CD4-positive, alpha-beta memory T cell (primary cell): ENCODE measurements at regions not wholly inside any gene's neighbourhood (a gene's known extent, or its start where the extent isn't known, plus 50 kb on each side); places are given as distances from the start of the nearest gene placed in this dataset.

Source experiments
- CTCF ChIA-PET: fragments of 350-600 bp; sonication (Branson Sonifier 250); formaldehyde crosslinking; loops from one replicate; lab custom pipeline; 2021; ENCODE audit warnings: inconsistent platforms; ENCODE audit not compliant: partially characterized antibody; lab: Charles Lee
- POLR2A ChIA-PET: fragments of 350-600 bp; sonication (Branson Sonifier 250); formaldehyde crosslinking; loops from one replicate; lab custom pipeline; 2021; ENCODE audit not compliant: partially characterized antibody; lab: Charles Lee
- DNase-seq, 5 donors: peaks; one replicate each; pipeline versions ENCODE4 v3.0.0 to v3.0.0-alpha.2; 2020 to 2022; ENCODE audit warnings: mixed read lengths in 1 of 5
- H3K27ac ChIP-seq: one replicate; pipeline ENCODE4 v1.7.0; 2013; ENCODE audit warnings: low read depth, low read length
- H3K27me3 ChIP-seq: 2 replicates; pipeline ENCODE4 v1.7.0; 2013; ENCODE audit warnings: mild to moderate bottlenecking, low read length, moderate library complexity; ENCODE audit not compliant: insufficient read depth
- H3K36me3 ChIP-seq: 2 replicates; pipeline ENCODE4 v1.7.0; 2013; ENCODE audit warnings: mild to moderate bottlenecking, low read length, moderate library complexity; ENCODE audit not compliant: insufficient read depth
- H3K4me1 ChIP-seq: 2 replicates; pipeline ENCODE4 v1.7.0; 2013; ENCODE audit warnings: mild to moderate bottlenecking, low read length, moderate library complexity; ENCODE audit not compliant: insufficient read depth
- H3K4me3 ChIP-seq, 2 donors: one replicate each; pipeline ENCODE4 v1.7.0; 2013; ENCODE audit warnings: low read length in 2 of 2, mild to moderate bottlenecking in 1 of 2
- H3K9me3 ChIP-seq, 2 donors: one replicate each; pipeline ENCODE4 v1.7.0; 2013; ENCODE audit warnings: low read length in 2 of 2, control low read depth in 1 of 2; ENCODE audit not compliant: control insufficient read depth in 1 of 2
- H3K27ac Mint-ChIP-seq, 7 donors: one replicate each; pipeline ENCODE4 v1.8.0; 2020 to 2021; ENCODE audit warnings: mixed read lengths in 7 of 7, mild to moderate bottlenecking in 6 of 7, inconsistent platforms in 3 of 7, moderate library complexity in 3 of 7
- H3K27me3 Mint-ChIP-seq, 2 donors: one replicate each; pipeline ENCODE4 v1.8.0; 2020 to 2021; ENCODE audit warnings: mixed read lengths in 2 of 2
- H3K36me3 Mint-ChIP-seq, 2 donors: one replicate each; pipeline ENCODE4 v1.8.0; 2020 to 2021; ENCODE audit warnings: mixed read lengths in 2 of 2, inconsistent platforms in 1 of 2, mild to moderate bottlenecking in 1 of 2
- H3K4me1 Mint-ChIP-seq, 4 donors: one replicate each; pipeline ENCODE4 v1.8.0; 2020 to 2021; ENCODE audit warnings: mixed read lengths in 4 of 4, mild to moderate bottlenecking in 1 of 4
- H3K4me3 Mint-ChIP-seq, 8 donors: one replicate each; pipeline ENCODE4 v1.8.0; 2020 to 2021; ENCODE audit warnings: mixed read lengths in 8 of 8, mild to moderate bottlenecking in 7 of 8, moderate library complexity in 6 of 8, inconsistent platforms in 3 of 8
- H3K9me3 Mint-ChIP-seq, 8 donors: one replicate each; pipeline ENCODE4 v1.8.0; 2020 to 2021; ENCODE audit warnings: mixed read lengths in 8 of 8, mild to moderate bottlenecking in 5 of 8, inconsistent platforms in 3 of 8, moderate library complexity in 1 of 8
- intact Hi-C: fragments of 100-400 bp; cut with micrococcal nuclease; formaldehyde crosslinking; loops from one replicate; pipeline ENCODE4 v1.15.1; 2023

GRCh38 chr1:36665478-36666080 is 182.9 kb upstream of the CSF3R start:
- Histone ChIP-seq H3K9me3 (no peaks in the 10 kb centered on the region), H3K27ac (no peak overlapping the region), H3K27me3 (no peaks in the 10 kb centered on the region), H3K4me1 (no peaks in the 10 kb centered on the region), H3K4me3 (no peak overlapping the region), H3K36me3 (no peaks in the 10 kb centered on the region)
- POLR2A ChIA-PET = no interaction called here
- intact Hi-C loops = no loop called here
- Mint-ChIP-seq H3K4me3 (no peak overlapping the region), H3K9me3 (no peaks in the 10 kb centered on the region), H3K27ac (no peak overlapping the region), H3K4me1 (peaks cover 0 to 3% (median under 1%) of the 10 kb centered on the region in 4 donors), H3K27me3 (peaks cover 20 to 23% of the 10 kb centered on the region in 2 donors), H3K36me3 (no peaks in the 10 kb centered on the region)
- DNase-seq = no peak
- CTCF ChIA-PET = no interaction called here

GRCh38 chr1:36664571-36665287 is 182.0 kb upstream of the CSF3R start:
- Mint-ChIP-seq H3K4me3 (no peak overlapping the region), H3K27ac (no peak overlapping the region), H3K27me3 (peaks cover 18 to 22% of the 10 kb centered on the region in 2 donors), H3K36me3 (no peaks in the 10 kb centered on the region), H3K4me1 (peaks cover 0 to 3% (median under 1%) of the 10 kb centered on the region in 4 donors), H3K9me3 (no peaks in the 10 kb centered on the region)
- Histone ChIP-seq H3K4me1 (no peaks in the 10 kb centered on the region), H3K9me3 (no peaks in the 10 kb centered on the region), H3K36me3 (no peaks in the 10 kb centered on the region), H3K4me3 (no peak overlapping the region), H3K27ac (no peak overlapping the region), H3K27me3 (no peaks in the 10 kb centered on the region)
- ChIA-PET CTCF (no interaction called here), POLR2A (no interaction called here)
- DNase-seq = no peak
- intact Hi-C loops = no loop called here

GRCh38 chr1:36663772-36664430 is 181.2 kb upstream of the CSF3R start:
- Mint-ChIP-seq H3K27me3 (peaks cover 19 to 26% of the 10 kb centered on the region in 2 donors), H3K36me3 (no peaks in the 10 kb centered on the region), H3K4me1 (peaks cover 0 to 3% (median 1%) of the 10 kb centered on the region in 4 donors), H3K9me3 (no peaks in the 10 kb centered on the region), H3K27ac (no peak overlapping the region), H3K4me3 (no peak overlapping the region)
- no peak for DNase-seq
- no peaks in the 10 kb centered on the region for H3K36me3 ChIP-seq
- no peak overlapping the region for H3K27ac ChIP-seq
- no peaks in the 10 kb centered on the region for H3K9me3 ChIP-seq
- H3K27me3 ChIP-seq = no peaks in the 10 kb centered on the region
- intact Hi-C loops = no loop called here
- ChIA-PET CTCF (no interaction called here), POLR2A (no interaction called here)
- no peak overlapping the region for H3K4me3 ChIP-seq
- H3K4me1 ChIP-seq = no peaks in the 10 kb centered on the region

- Histone ChIP-seq H3K9me3 (no peaks in the 10 kb centered on the region), H3K27me3 (no peaks in the 10 kb centered on the region), H3K27ac (no peak overlapping the region), H3K4me3 (no peak overlapping the region), H3K4me1 (no peaks in the 10 kb centered on the region), H3K36me3 (no peaks in the 10 kb centered on the region)
- no peak for DNase-seq
- no peak overlapping the region for H3K4me3 Mint-ChIP-seq
- POLR2A ChIA-PET = no interaction called here
- H3K27ac Mint-ChIP-seq = no peak overlapping the region
- CTCF ChIA-PET = no interaction called here
- peaks cover 0 to 1% (median 0%) of the 10 kb centered on the region in 4 donors for H3K4me1 Mint-ChIP-seq
- intact Hi-C loops = no loop called here
- H3K36me3 Mint-ChIP-seq = no peaks in the 10 kb centered on the region
- H3K9me3 Mint-ChIP-seq = no peaks in the 10 kb centered on the region
- H3K27me3 Mint-ChIP-seq = peaks cover 15 to 31% of the 10 kb centered on the region in 2 donors
Measured at GRCh38 chr1:36658838-36659237, 176.1 kb upstream of the CSF3R start.

GRCh38 chr1:36657826-36658225 is 175.1 kb upstream of the CSF3R start:
- Histone ChIP-seq H3K27ac (no peak overlapping the region), H3K9me3 (no peaks in the 10 kb centered on the region), H3K36me3 (no peaks in the 10 kb centered on the region), H3K27me3 (no peaks in the 10 kb centered on the region), H3K4me1 (no peaks in the 10 kb centered on the region), H3K4me3 (no peak overlapping the region)
- no peaks in the 10 kb centered on the region for H3K36me3 Mint-ChIP-seq
- ChIA-PET POLR2A (no interaction called here), CTCF (interaction anchor here (1.4 kb wide), 1 partner anchor 82 kb away, joined by 3 read pairs; no protein-coding TSS in a partner anchor)
- no peak overlapping the region for H3K4me3 Mint-ChIP-seq
- no peak for DNase-seq
- peaks cover 17 to 36% of the 10 kb centered on the region in 2 donors for H3K27me3 Mint-ChIP-seq
- intact Hi-C loops = no loop called here
- H3K27ac Mint-ChIP-seq = no peak overlapping the region
- no peaks in the 10 kb centered on the region for H3K9me3 Mint-ChIP-seq
- H3K4me1 Mint-ChIP-seq = peaks cover 0 to 1% (median 0%) of the 10 kb centered on the region in 4 donors

GRCh38 chr1:36656838-36657237 is 174.1 kb upstream of the CSF3R start:
- Histone ChIP-seq H3K27ac (no peak overlapping the region), H3K27me3 (no peaks in the 10 kb centered on the region), H3K4me1 (no peaks in the 10 kb centered on the region), H3K36me3 (no peaks in the 10 kb centered on the region), H3K4me3 (no peak overlapping the region), H3K9me3 (no peaks in the 10 kb centered on the region)
- CTCF ChIA-PET = interaction anchor here (1.4 kb wide), 1 partner anchor 81 kb away, joined by 3 read pairs; no protein-coding TSS in a partner anchor
- POLR2A ChIA-PET = no interaction called here
- Mint-ChIP-seq H3K9me3 (no peaks in the 10 kb centered on the region), H3K27me3 (peaks cover 26 to 36% of the 10 kb centered on the region in 2 donors), H3K27ac (no peak overlapping the region), H3K4me1 (peaks cover 0 to 4% (median 1%) of the 10 kb centered on the region in 4 donors), H3K36me3 (no peaks in the 10 kb centered on the region), H3K4me3 (no peak overlapping the region)
- no peak for DNase-seq
- intact Hi-C loops = no loop called here

GRCh38 chr1:36656271-36656670 is 173.6 kb upstream of the CSF3R start:
- H3K27me3 Mint-ChIP-seq = peaks cover 28 to 34% of the 10 kb centered on the region in 2 donors
- intact Hi-C loops = no loop called here
- Histone ChIP-seq H3K27me3 (no peaks in the 10 kb centered on the region), H3K4me3 (no peak overlapping the region), H3K4me1 (no peaks in the 10 kb centered on the region), H3K27ac (no peak overlapping the region), H3K36me3 (no peaks in the 10 kb centered on the region), H3K9me3 (no peaks in the 10 kb centered on the region)
- H3K9me3 Mint-ChIP-seq = no peaks in the 10 kb centered on the region
- H3K4me3 Mint-ChIP-seq = no peak overlapping the region
- no peak for DNase-seq
- no peaks in the 10 kb centered on the region for H3K36me3 Mint-ChIP-seq
- CTCF ChIA-PET = no interaction called here
- H3K4me1 Mint-ChIP-seq = peaks cover 0 to 4% (median 1%) of the 10 kb centered on the region in 4 donors
- POLR2A ChIA-PET = no interaction called here
- no peak overlapping the region for H3K27ac Mint-ChIP-seq
